GM12874 (cell line): ENCODE measurements at regions not wholly inside any gene's neighbourhood (a gene's known extent, or its start where the extent isn't known, plus 50 kb on each side); places are given as distances from the start of the nearest gene placed in this dataset.

Experiments used
- TF ChIP-seq, protein P1 (sequence below): IDR thresholded peaks from 2 replicates; pipeline ENCODE4 v1.5.1; 2011; ENCODE audit warnings: low read depth, mild to moderate bottlenecking, control low read depth, low read length, moderate library complexity; ENCODE audit not compliant: insufficient read depth

GRCh38 chr22:46062232-46062615 lies 85.3 kb upstream of the WNT7B start:
- TF ChIP-seq, protein P1, sequence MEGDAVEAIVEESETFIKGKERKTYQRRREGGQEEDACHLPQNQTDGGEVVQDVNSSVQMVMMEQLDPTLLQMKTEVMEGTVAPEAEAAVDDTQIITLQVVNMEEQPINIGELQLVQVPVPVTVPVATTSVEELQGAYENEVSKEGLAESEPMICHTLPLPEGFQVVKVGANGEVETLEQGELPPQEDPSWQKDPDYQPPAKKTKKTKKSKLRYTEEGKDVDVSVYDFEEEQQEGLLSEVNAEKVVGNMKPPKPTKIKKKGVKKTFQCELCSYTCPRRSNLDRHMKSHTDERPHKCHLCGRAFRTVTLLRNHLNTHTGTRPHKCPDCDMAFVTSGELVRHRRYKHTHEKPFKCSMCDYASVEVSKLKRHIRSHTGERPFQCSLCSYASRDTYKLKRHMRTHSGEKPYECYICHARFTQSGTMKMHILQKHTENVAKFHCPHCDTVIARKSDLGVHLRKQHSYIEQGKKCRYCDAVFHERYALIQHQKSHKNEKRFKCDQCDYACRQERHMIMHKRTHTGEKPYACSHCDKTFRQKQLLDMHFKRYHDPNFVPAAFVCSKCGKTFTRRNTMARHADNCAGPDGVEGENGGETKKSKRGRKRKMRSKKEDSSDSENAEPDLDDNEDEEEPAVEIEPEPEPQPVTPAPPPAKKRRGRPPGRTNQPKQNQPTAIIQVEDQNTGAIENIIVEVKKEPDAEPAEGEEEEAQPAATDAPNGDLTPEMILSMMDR, result no peak

GRCh38 chr22:46062971-46063631 lies 86.1 kb upstream of the WNT7B start:
- TF ChIP-seq, protein P1, result no peak

DNA sequence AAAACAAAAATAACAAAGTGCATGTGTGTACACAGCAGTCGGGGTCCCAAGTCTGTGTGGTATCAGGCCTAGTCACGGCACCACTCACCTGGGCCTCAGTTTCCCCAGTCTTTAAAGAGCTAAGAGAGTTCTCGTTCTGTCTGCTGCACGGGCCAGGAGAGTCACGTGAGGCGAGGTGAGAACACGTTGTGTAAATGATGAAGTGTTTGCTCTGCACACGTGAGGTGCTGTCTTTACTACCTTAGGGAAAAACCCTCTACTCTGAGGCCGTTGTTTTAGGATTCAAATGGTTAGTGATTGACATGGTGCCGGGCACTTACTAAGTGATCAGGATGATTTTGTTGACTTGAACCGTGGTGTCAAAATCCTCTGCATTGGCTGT lies 86.5 kb upstream of the PPARA start:
- TF ChIP-seq, protein P1, result no peak

GRCh38 chr22:46064228-46064965 lies 85.9 kb upstream of the PPARA start:
- TF ChIP-seq, protein P1, result no peak

GRCh38 chr22:46064966-46065666 lies 85.2 kb upstream of the PPARA start:
- TF ChIP-seq, protein P1, result no peak

DNA sequence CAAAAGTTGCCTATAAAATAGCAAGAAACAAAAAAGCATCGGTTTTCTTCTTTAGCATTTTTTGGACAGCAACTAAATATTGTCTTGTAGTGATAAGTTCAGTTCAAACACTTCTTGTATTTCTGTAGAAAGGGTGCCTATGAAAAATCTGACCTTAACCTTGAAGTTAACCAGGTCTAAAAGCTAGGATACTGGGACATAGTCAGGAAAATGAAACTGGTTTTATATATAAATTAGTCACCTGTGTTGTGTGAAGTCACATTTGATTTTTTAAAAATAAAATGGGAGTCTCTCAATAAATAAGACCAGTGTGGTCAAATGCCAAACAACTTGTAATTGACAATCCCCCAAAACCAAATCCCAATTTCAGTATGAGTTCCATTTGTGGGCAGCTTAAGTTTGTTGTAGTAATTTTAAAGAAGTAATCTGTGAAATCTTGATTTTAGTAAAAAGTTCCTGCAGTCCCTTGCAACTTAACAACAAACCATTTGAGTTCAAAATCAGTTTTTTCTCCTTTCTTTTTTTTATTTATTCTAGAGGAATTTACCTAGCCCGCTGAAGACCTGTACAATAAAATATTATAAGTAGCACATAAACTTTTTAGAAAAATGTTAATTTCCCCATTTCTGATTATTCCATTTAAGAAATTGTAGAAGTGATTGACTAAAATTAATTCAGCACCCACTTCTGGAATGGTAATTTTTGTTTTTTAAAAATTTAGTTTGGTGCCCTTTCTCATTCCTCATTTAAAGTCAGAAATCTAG lies 84.5 kb upstream of the PPARA start:
- TF ChIP-seq, protein P1, result no peak

DNA sequence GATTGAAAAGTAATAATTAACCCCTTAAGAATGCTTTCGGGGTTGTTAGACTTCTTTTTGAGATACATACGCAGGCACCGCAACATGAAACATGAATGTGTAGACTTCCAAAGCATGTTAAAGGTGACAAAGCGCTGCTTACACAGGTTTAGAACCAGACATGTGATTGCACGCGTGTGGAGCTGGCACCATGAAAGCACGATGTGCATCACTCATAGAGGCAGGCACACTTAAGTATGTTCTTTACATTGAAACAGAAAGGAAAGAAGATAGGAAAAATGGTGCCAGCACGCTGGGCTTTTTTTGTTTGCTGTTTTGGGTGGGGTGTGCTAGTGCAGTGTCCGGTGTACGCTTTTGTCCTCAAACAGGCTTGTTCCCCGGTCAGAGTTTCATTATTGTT lies 83.6 kb upstream of the PPARA start:
- TF ChIP-seq, protein P1, result no peak
